SK-N-SH (cell line): ENCODE measurements at regions not wholly inside any gene's neighbourhood (a gene's known extent, or its start where the extent isn't known, plus 50 kb on each side); places are given as distances from the start of the nearest gene placed in this dataset.

Source experiments
- CHD2 ChIP-seq: fragments of 150-350 bp; IDR thresholded peaks from 2 replicates; pipeline ENCODE4 v1.6.1; 2018; ENCODE audit warnings: low read length; ENCODE audit not compliant: partially characterized antibody
- EZH2phosphoT487 ChIP-seq: fragments of 200-600 bp; sonication (generic); IDR thresholded peaks from 2 replicates; pipeline ENCODE4 v1.6.1; 2017; ENCODE audit warnings: low read depth, mixed run types, mild to moderate bottlenecking, antibody characterized with exemption, moderate library complexity, borderline replicate concordance
- JUND ChIP-seq: IDR thresholded peaks from 2 replicates; pipeline ENCODE4 v1.4.0; 2012
- RAD21 ChIP-seq: IDR thresholded peaks from 2 replicates; pipeline ENCODE4 v1.6.1; 2012; ENCODE audit warnings: mild to moderate bottlenecking, low read length
- YY1 ChIP-seq: IDR thresholded peaks from 2 replicates; pipeline ENCODE4 v1.4.0; 2012; ENCODE audit warnings: low read depth, mild to moderate bottlenecking
- TF ChIP-seq, protein P1 (sequence below): fragments of 150-350 bp; IDR thresholded peaks from 2 replicates; pipeline ENCODE4 v1.6.1; 2017; ENCODE audit warnings: antibody characterized with exemption, low read length, low read depth, borderline replicate concordance
- TF ChIP-seq, protein P2 (sequence below): fragments of 200-600 bp; sonication (generic); IDR thresholded peaks from 2 replicates; pipeline ENCODE4 v1.6.1; 2017; ENCODE audit warnings: antibody characterized with exemption, mild to moderate bottlenecking, moderate library complexity

DNA sequence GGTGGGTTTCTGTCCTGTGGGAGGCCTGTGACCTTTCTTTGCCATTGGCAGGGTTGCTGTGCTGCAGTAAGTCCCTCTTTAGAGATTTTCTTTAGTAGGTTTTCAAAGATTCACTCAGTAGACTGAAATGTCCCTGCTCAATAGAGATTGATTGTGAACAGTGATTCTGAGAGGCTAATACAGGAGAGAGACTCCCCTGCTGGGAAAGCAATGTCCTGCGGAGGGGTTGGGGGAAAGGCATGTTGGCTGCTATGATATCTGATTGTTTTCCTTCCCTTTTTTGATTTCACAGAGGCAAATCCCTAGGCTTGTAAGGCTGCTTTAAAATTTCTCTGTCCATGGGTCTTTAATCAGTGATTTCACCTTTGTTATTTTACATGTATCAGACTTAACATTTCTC is 589.9 kb downstream of the ADGRL2 start:
- TF ChIP-seq, protein P1, sequence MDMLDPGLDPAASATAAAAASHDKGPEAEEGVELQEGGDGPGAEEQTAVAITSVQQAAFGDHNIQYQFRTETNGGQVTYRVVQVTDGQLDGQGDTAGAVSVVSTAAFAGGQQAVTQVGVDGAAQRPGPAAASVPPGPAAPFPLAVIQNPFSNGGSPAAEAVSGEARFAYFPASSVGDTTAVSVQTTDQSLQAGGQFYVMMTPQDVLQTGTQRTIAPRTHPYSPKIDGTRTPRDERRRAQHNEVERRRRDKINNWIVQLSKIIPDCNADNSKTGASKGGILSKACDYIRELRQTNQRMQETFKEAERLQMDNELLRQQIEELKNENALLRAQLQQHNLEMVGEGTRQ: no peak
- TF ChIP-seq RAD21: no peak
- TF ChIP-seq, protein P2, sequence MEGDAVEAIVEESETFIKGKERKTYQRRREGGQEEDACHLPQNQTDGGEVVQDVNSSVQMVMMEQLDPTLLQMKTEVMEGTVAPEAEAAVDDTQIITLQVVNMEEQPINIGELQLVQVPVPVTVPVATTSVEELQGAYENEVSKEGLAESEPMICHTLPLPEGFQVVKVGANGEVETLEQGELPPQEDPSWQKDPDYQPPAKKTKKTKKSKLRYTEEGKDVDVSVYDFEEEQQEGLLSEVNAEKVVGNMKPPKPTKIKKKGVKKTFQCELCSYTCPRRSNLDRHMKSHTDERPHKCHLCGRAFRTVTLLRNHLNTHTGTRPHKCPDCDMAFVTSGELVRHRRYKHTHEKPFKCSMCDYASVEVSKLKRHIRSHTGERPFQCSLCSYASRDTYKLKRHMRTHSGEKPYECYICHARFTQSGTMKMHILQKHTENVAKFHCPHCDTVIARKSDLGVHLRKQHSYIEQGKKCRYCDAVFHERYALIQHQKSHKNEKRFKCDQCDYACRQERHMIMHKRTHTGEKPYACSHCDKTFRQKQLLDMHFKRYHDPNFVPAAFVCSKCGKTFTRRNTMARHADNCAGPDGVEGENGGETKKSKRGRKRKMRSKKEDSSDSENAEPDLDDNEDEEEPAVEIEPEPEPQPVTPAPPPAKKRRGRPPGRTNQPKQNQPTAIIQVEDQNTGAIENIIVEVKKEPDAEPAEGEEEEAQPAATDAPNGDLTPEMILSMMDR: no peak
- TF ChIP-seq JUND: no peak
- TF ChIP-seq CHD2: no peak
- TF ChIP-seq YY1: no peak
- no peak for TF ChIP-seq EZH2phosphoT487
